Suppressor macrophage treated with lipopolysaccharide for 4 hours (primary cell): ENCODE measurements at regions not wholly inside any gene's neighbourhood (a gene's known extent, or its start where the extent isn't known, plus 50 kb on each side); places are given as distances from the start of the nearest gene placed in this dataset.
"Not testable (repeated sequence)": the region's sequence is repeated elsewhere in the genome, so short reads cannot be mapped to it uniquely, and the experiment has no call there.

ENCODE experiments used
- DNase-seq: peaks from one replicate; pipeline ENCODE4 v3.0.0-alpha.2; 2020

GRCh38 chr5:63085561-63085960 is 506.9 kb downstream of the LRRC70 start:
- no peak for DNase-seq

- DNase-seq = not testable (repeated sequence)
Measured at GRCh38 chr5:63083689-63084088, 505.1 kb downstream of the LRRC70 start.

GRCh38 chr5:63081402-63081801 is 502.8 kb downstream of the LRRC70 start:
- DNase-seq = no peak

- DNase-seq = no peak
Measured at GRCh38 chr5:63070001-63070400, 491.4 kb downstream of the LRRC70 start.

- DNase-seq = no peak
Measured at GRCh38 chr5:63055421-63055820, 476.8 kb downstream of the LRRC70 start.

GRCh38 chr5:63053019-63053638 is 474.5 kb downstream of the LRRC70 start:
- DNase-seq = no peak

GRCh38 chr5:63050916-63051315 is 472.3 kb downstream of the LRRC70 start:
- no peak for DNase-seq

GRCh38 chr5:63049935-63050334 is 471.3 kb downstream of the LRRC70 start:
- DNase-seq = no peak

GRCh38 chr5:63043792-63044191 is 465.2 kb downstream of the LRRC70 start:
- no peak for DNase-seq

GRCh38 chr5:63032343-63032742 is 453.7 kb downstream of the LRRC70 start:
- no peak for DNase-seq

GRCh38 chr5:63029891-63030290 is 451.3 kb downstream of the LRRC70 start:
- no peak for DNase-seq

GRCh38 chr5:63025679-63026078 is 447.1 kb downstream of the LRRC70 start:
- no peak for DNase-seq

- DNase-seq = no peak
Measured at GRCh38 chr5:63022403-63022802, 443.8 kb downstream of the LRRC70 start.

GRCh38 chr5:63011158-63011557 is 432.5 kb downstream of the LRRC70 start:
- DNase-seq = no peak

- no peak for DNase-seq
Measured at GRCh38 chr5:63008195-63008594, 429.6 kb downstream of the LRRC70 start.

- not testable (repeated sequence) for DNase-seq
Measured at GRCh38 chr5:62994842-62995241, 416.2 kb downstream of the LRRC70 start.

- no peak for DNase-seq
Measured at GRCh38 chr5:62985749-62986148, 407.1 kb downstream of the LRRC70 start.

- no peak for DNase-seq
Measured at GRCh38 chr5:62982348-62982747, 403.7 kb downstream of the LRRC70 start.

GRCh38 chr5:62980884-62981283 is 402.3 kb downstream of the LRRC70 start:
- no peak for DNase-seq

- no peak for DNase-seq
Measured at GRCh38 chr5:62979472-62979871, 400.9 kb downstream of the LRRC70 start.

- no peak for DNase-seq
Measured at GRCh38 chr5:62977661-62978060, 399.0 kb downstream of the LRRC70 start.

GRCh38 chr5:62974623-62975022 is 396.0 kb downstream of the LRRC70 start:
- no peak for DNase-seq

GRCh38 chr5:62969409-62970120 is 390.9 kb downstream of the LRRC70 start:
- DNase-seq = no peak

GRCh38 chr5:62964428-62964827 is 385.8 kb downstream of the LRRC70 start:
- no peak for DNase-seq

GRCh38 chr5:62960781-62961180 is 382.2 kb downstream of the LRRC70 start:
- DNase-seq = no peak
